ENCODE measurements at regions not wholly inside any gene's neighbourhood (a gene's known extent, or its start where the extent isn't known, plus 50 kb on each side); places are given as distances from the start of the nearest gene placed in this dataset.
"Not testable (repeated sequence)": the region's sequence is repeated elsewhere in the genome, so short reads cannot be mapped to it uniquely, and the experiment has no call there.

- DNase-seq (ENCODE audit: low spot score) = no peak
- H3K27ac ChIP-seq = no peak overlapping the region
- CTCF ChIA-PET = interaction anchor here (0.6 kb wide), 1 partner anchor 81 kb away, joined by 3 read pairs; no protein-coding TSS in a partner anchor
- POLR2A ChIA-PET (ENCODE audit: low non-redundant PET) = no interaction called here
- TF ChIP-seq CTCF (conservative IDR thresholded peaks at IDR 0.05; ENCODE audit: low read depth) = no peak
These were observed 180.5 kb downstream of the MIAT start for GRCh38 chr22:26837784-26838470.

DNA sequence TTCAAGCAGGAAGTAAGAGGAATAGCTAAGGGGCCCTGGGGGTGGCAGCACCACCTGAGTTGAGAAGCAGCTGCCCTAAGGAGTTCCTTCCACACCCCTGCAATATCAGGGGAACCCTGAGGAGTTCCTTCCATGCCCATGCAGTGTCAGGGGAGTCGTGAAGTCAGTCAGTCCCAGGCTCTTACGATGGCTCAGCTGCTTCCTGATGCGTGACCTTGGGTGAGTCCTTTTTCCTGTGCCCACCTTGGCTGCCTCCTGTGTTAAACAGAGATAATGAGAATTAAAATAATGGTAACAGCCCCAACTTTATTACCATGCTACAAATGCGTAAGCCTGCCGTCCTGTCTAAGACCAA, 181.1 kb downstream of the MIAT start:
- no peak overlapping the region for H3K27ac ChIP-seq
- DNase-seq (ENCODE audit: low spot score) = no peak
- ChIA-PET CTCF (interaction anchor here (0.6 kb wide), 1 partner anchor 81 kb away, joined by 3 read pairs; no protein-coding TSS in a partner anchor), POLR2A (ENCODE audit: low non-redundant PET) (no interaction called here)
- TF ChIP-seq CTCF (conservative IDR thresholded peaks at IDR 0.05; ENCODE audit: low read depth) = no peak

- ChIA-PET POLR2A (ENCODE audit: low non-redundant PET) (no interaction called here), CTCF (no interaction called here)
- no peak overlapping the region for H3K27ac ChIP-seq
These were observed 181.8 kb downstream of the MIAT start for GRCh38 chr22:26839216-26839615.

GRCh38 chr22:26840770-26841169, 183.4 kb downstream of the MIAT start:
- CTCF ChIA-PET; POLR2A ChIA-PET (ENCODE audit: low non-redundant PET); DNase-seq (ENCODE audit: low spot score); H3K27ac ChIP-seq: not testable (repeated sequence)

More at GRCh38 chr22:26839216-26839615, 181.8 kb downstream of the MIAT start:
- no peak for TF ChIP-seq CTCF (conservative IDR thresholded peaks at IDR 0.05; ENCODE audit: low read depth)
- DNase-seq (ENCODE audit: low spot score) = no peak

- DNase-seq (ENCODE audit: low spot score) = no peak
- ChIA-PET CTCF (no interaction called here), POLR2A (ENCODE audit: low non-redundant PET) (no interaction called here)
- TF ChIP-seq CTCF (conservative IDR thresholded peaks at IDR 0.05; ENCODE audit: low read depth) = no peak
- H3K27ac ChIP-seq = no peak overlapping the region
These were observed 184.7 kb downstream of the MIAT start for GRCh38 chr22:26842103-26842502.

GRCh38 chr22:26845021-26845743, 187.8 kb downstream of the MIAT start:
- ChIA-PET POLR2A (ENCODE audit: low non-redundant PET) (no interaction called here), CTCF (no interaction called here)
- TF ChIP-seq CTCF (conservative IDR thresholded peaks at IDR 0.05; ENCODE audit: low read depth) = no peak
- no peak overlapping the region for H3K27ac ChIP-seq
- DNase-seq (ENCODE audit: low spot score) = no peak

- TF ChIP-seq CTCF (conservative IDR thresholded peaks at IDR 0.05; ENCODE audit: low read depth) = no peak
- no peak overlapping the region for H3K27ac ChIP-seq
- ChIA-PET CTCF (no interaction called here), POLR2A (ENCODE audit: low non-redundant PET) (no interaction called here)
- DNase-seq (ENCODE audit: low spot score) = no peak
These were observed 188.7 kb downstream of the MIAT start for GRCh38 chr22:26846076-26846475.
